ENCODE measurements at regions not wholly inside any gene's neighbourhood (a gene's known extent, or its start where the extent isn't known, plus 50 kb on each side); places are given as distances from the start of the nearest gene placed in this dataset.

GRCh38 chr12:84764001-84764400, 148.6 kb downstream of the SLC6A15 start:
- no peak for TF ChIP-seq CTCF (IDR thresholded peaks at IDR 0.05)
- TF ChIP-seq EP300 (IDR thresholded peaks at IDR 0.05): no peak
